IPS-20b (cell line): ENCODE measurements at regions not wholly inside any gene's neighbourhood (a gene's known extent, or its start where the extent isn't known, plus 50 kb on each side); places are given as distances from the start of the nearest gene placed in this dataset.
A peak's percentile ranks its signal among the peaks of the same experiment; 100 is the strongest.

Experiments
- H3K27ac ChIP-seq: one replicate; pipeline ENCODE4 v1.5.1; 2013; ENCODE audit warnings: low read length
- H3K27me3 ChIP-seq: 2 replicates; pipeline ENCODE4 v1.6.1; 2013; ENCODE audit warnings: mild to moderate bottlenecking, low read length, inconsistent platforms; ENCODE audit not compliant: insufficient read depth
- H3K36me3 ChIP-seq: 2 replicates; pipeline ENCODE4 v1.6.1; 2013; ENCODE audit warnings: low read depth, mild to moderate bottlenecking, inconsistent platforms, low read length, moderate library complexity; ENCODE audit not compliant: insufficient read depth
- H3K4me1 ChIP-seq: 2 replicates; pipeline ENCODE4 v1.6.1; 2013; ENCODE audit warnings: mild to moderate bottlenecking, control low read depth, inconsistent platforms, low read length, moderate library complexity; ENCODE audit not compliant: insufficient read depth
- H3K4me3 ChIP-seq: 2 replicates; pipeline ENCODE4 v1.5.1; 2013; ENCODE audit warnings: mild to moderate bottlenecking, low read length, inconsistent platforms
- H3K9ac ChIP-seq: 2 replicates; pipeline ENCODE4 v1.6.1; 2013; ENCODE audit warnings: low read depth, mild to moderate bottlenecking, inconsistent platforms, low read length, moderate library complexity
- H3K9me3 ChIP-seq: 2 replicates; pipeline ENCODE4 v1.6.1; 2013; ENCODE audit warnings: mild to moderate bottlenecking, low read depth, low read length, inconsistent platforms; ENCODE audit not compliant: insufficient read depth

- Histone ChIP-seq H3K4me1 (peaks cover 19% of the 10 kb centered on the region), H3K9ac (no peak overlapping the region), H3K27ac (no peak overlapping the region), H3K4me3 (no peak overlapping the region), H3K36me3 (no peaks in the 10 kb centered on the region), H3K9me3 (peaks cover 6% of the 10 kb centered on the region; the same call in 1 of the 2 replicates), H3K27me3 (no peaks in the 10 kb centered on the region)
Observed at GRCh38 chr12:46680506-46680905, 145.3 kb downstream of the SLC38A4 start.

GRCh38 chr12:46679754-46680153 lies 146.0 kb downstream of the SLC38A4 start:
- no peaks in the 10 kb centered on the region for H3K36me3 ChIP-seq
- no peak overlapping the region for H3K4me3 ChIP-seq
- H3K27ac ChIP-seq, result no peak overlapping the region
- peaks cover 19% of the 10 kb centered on the region for H3K4me1 ChIP-seq
- H3K9ac ChIP-seq, result no peak overlapping the region
- H3K9me3 ChIP-seq, result peaks cover 6% of the 10 kb centered on the region; the same call in 1 of the 2 replicates
- no peaks in the 10 kb centered on the region for H3K27me3 ChIP-seq

GRCh38 chr12:46678426-46678825 lies 147.4 kb downstream of the SLC38A4 start:
- H3K9me3 ChIP-seq, result peaks cover 2% of the 10 kb centered on the region; the same call in 1 of the 2 replicates
- peaks cover 19% of the 10 kb centered on the region for H3K4me1 ChIP-seq
- H3K4me3 ChIP-seq, result no peak overlapping the region
- no peaks in the 10 kb centered on the region for H3K27me3 ChIP-seq
- no peak overlapping the region for H3K27ac ChIP-seq
- H3K9ac ChIP-seq, result no peak overlapping the region
- H3K36me3 ChIP-seq, result no peaks in the 10 kb centered on the region

- Histone ChIP-seq H3K27me3 (no peaks in the 10 kb centered on the region), H3K4me3 (no peak overlapping the region), H3K27ac (no peak overlapping the region), H3K9me3 (no peaks in the 10 kb centered on the region), H3K4me1 (peaks cover 19% of the 10 kb centered on the region), H3K9ac (no peak overlapping the region; the same call in 1 of the 2 replicates), H3K36me3 (no peaks in the 10 kb centered on the region)
Observed at GRCh38 chr12:46677749-46678148, 148.0 kb downstream of the SLC38A4 start.

GRCh38 chr12:46676797-46677520 lies 148.8 kb downstream of the SLC38A4 start:
- Histone ChIP-seq H3K36me3 (no peaks in the 10 kb centered on the region), H3K9me3 (no peaks in the 10 kb centered on the region), H3K9ac (no peak overlapping the region; the same call in 1 of the 2 replicates), H3K27me3 (no peaks in the 10 kb centered on the region), H3K27ac (no peak overlapping the region), H3K4me3 (no peak overlapping the region), H3K4me1 (peaks cover 19% of the 10 kb centered on the region)

- Histone ChIP-seq H3K27ac (no peak overlapping the region), H3K4me3 (no peak overlapping the region), H3K9ac (no peak overlapping the region), H3K27me3 (no peaks in the 10 kb centered on the region), H3K4me1 (peaks cover 19% of the 10 kb centered on the region), H3K9me3 (no peaks in the 10 kb centered on the region), H3K36me3 (no peaks in the 10 kb centered on the region)
Observed at GRCh38 chr12:46676396-46676795, 149.4 kb downstream of the SLC38A4 start.

- Histone ChIP-seq H3K9ac (no peak overlapping the region), H3K27ac (no peak overlapping the region), H3K27me3 (no peaks in the 10 kb centered on the region), H3K4me3 (no peak overlapping the region), H3K9me3 (no peaks in the 10 kb centered on the region), H3K4me1 (peaks cover 17% of the 10 kb centered on the region), H3K36me3 (no peaks in the 10 kb centered on the region)
Observed at GRCh38 chr12:46675736-46676135, 150.1 kb downstream of the SLC38A4 start.

- no peaks in the 10 kb centered on the region for H3K9me3 ChIP-seq
- H3K27ac ChIP-seq, result no peak overlapping the region
- H3K4me3 ChIP-seq, result no peak overlapping the region
- no peak overlapping the region; the same call in 1 of the 2 replicates for H3K9ac ChIP-seq
- peaks cover 19% of the 10 kb centered on the region; the same call in 1 of the 2 replicates for H3K4me1 ChIP-seq
- H3K36me3 ChIP-seq, result no peaks in the 10 kb centered on the region
- no peaks in the 10 kb centered on the region for H3K27me3 ChIP-seq
Observed at GRCh38 chr12:46674800-46675199, 151.0 kb downstream of the SLC38A4 start.

GRCh38 chr12:46674129-46674528 lies 151.7 kb downstream of the SLC38A4 start:
- Histone ChIP-seq H3K27ac (no peak overlapping the region), H3K36me3 (no peaks in the 10 kb centered on the region), H3K9me3 (no peaks in the 10 kb centered on the region), H3K27me3 (no peaks in the 10 kb centered on the region), H3K4me1 (peaks cover 19% of the 10 kb centered on the region; the same call in 1 of the 2 replicates), H3K4me3 (no peak overlapping the region), H3K9ac (no peak overlapping the region)

GRCh38 chr12:46671102-46671501 lies 154.7 kb downstream of the SLC38A4 start:
- H3K4me1 ChIP-seq, result peaks cover 8% of the 10 kb centered on the region; the same call in 1 of the 2 replicates
- no peak overlapping the region for H3K4me3 ChIP-seq
- H3K36me3 ChIP-seq, result no peaks in the 10 kb centered on the region
- H3K9me3 ChIP-seq, result peaks cover 6% of the 10 kb centered on the region; the same call in 1 of the 2 replicates
- H3K27me3 ChIP-seq, result no peaks in the 10 kb centered on the region
- peak overlapping the region; percentile 89 for H3K27ac ChIP-seq
- H3K9ac ChIP-seq, result no peak overlapping the region; the same call in 1 of the 2 replicates

GRCh38 chr12:46670636-46671035 lies 155.2 kb downstream of the SLC38A4 start:
- Histone ChIP-seq H3K4me3 (peak overlapping the region; percentile 53; the same call in 1 of the 2 replicates), H3K27ac (peak overlapping the region; percentile 89), H3K9ac (peak overlapping the region; percentile 61; the same call in 1 of the 2 replicates), H3K4me1 (peaks cover 8% of the 10 kb centered on the region; the same call in 1 of the 2 replicates), H3K27me3 (no peaks in the 10 kb centered on the region), H3K9me3 (peaks cover 6% of the 10 kb centered on the region; the same call in 1 of the 2 replicates), H3K36me3 (no peaks in the 10 kb centered on the region)

- Histone ChIP-seq H3K4me1 (peaks cover 14% of the 10 kb centered on the region; the same call in 1 of the 2 replicates), H3K4me3 (peak overlapping the region; percentile 53; the same call in 1 of the 2 replicates), H3K27me3 (no peaks in the 10 kb centered on the region), H3K9me3 (peaks cover 6% of the 10 kb centered on the region; the same call in 1 of the 2 replicates), H3K9ac (peak overlapping the region; percentile 61; the same call in 1 of the 2 replicates), H3K27ac (peak overlapping the region; percentile 89), H3K36me3 (no peaks in the 10 kb centered on the region)
Observed at GRCh38 chr12:46669720-46670119, 156.1 kb downstream of the SLC38A4 start.
